NCI-H82 treated with DMSO at 0.1 percent for 48 hours (cell line): ENCODE measurements at regions not wholly inside any gene's neighbourhood (a gene's known extent, or its start where the extent isn't known, plus 50 kb on each side); places are given as distances from the start of the nearest gene placed in this dataset.

ENCODE experiments used
- DNase-seq: peaks from one replicate; lab custom pipeline; 2025; ENCODE audit not compliant: unreplicated experiment; lab: John Stamatoyannopoulos, UW

- no peak for DNase-seq
Observed at GRCh38 chr1:182196897-182197870, 135.7 kb upstream of the ZNF648 start.

- no peak for DNase-seq
Observed at GRCh38 chr1:182195733-182196132, 134.2 kb upstream of the ZNF648 start.

- no peak for DNase-seq
Observed at GRCh38 chr1:182193908-182194550, 132.5 kb upstream of the ZNF648 start.

DNA sequence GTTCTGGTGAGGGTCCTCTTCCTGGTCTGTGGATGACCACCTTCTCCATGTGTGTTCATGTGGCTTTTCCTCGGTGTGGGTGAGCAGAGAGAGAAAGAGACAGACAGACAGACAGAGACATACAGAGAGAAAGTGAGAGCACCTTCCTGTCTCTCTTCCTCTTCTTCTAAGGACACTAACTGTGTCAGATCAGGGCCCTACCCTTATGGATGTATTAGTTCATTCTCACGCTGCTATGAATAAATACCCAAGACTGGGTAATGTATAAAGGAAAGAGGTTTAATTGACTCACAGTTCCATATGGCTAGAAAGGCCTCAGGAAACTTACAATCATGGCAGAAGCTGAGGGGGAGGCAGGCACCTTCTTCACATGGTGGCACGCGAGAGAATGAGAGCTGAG lies 131.5 kb upstream of the ZNF648 start:
- DNase-seq: no peak

- DNase-seq: no peak
Observed at GRCh38 chr1:182192215-182192614, 130.7 kb upstream of the ZNF648 start.

DNA sequence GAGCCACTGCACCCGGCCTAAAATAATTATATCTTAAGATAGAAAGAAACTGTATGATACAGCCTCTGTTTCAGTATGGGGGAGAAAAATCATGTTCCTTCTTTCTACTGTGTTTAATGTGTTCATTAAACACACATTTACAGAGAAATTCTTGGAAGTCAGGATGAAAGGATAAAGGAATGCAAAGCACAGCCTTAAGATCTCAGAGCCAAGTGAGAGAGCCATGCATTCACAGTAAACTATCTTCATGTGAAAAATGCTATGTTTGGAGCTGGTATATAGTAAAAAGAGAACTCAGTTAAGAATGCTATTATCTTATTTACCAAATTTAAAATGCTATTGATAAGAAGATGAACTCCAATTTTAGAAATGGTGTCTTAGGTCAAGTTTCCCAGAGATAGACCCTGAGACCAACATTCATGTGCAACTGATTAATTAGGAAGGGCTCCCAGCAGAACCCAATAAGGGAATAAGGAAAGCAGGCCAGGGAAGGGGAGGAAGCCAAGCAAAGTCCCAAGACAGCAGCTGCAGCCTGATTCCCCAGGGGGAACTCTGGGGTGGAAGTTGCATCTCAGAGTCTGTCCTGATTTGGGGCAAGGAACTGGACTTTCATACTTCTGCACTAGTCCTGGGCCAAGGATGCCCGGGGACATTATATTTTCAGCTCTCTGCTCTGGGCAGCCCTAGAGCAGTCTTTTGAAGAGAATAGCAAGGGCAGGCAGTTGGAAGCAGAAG lies 130.0 kb upstream of the ZNF648 start:
- no peak for DNase-seq

- no peak for DNase-seq
Observed at GRCh38 chr1:182189535-182190066, 128.1 kb upstream of the ZNF648 start.

- DNase-seq: no peak
Observed at GRCh38 chr1:182186757-182187146, 125.2 kb upstream of the ZNF648 start.

DNA sequence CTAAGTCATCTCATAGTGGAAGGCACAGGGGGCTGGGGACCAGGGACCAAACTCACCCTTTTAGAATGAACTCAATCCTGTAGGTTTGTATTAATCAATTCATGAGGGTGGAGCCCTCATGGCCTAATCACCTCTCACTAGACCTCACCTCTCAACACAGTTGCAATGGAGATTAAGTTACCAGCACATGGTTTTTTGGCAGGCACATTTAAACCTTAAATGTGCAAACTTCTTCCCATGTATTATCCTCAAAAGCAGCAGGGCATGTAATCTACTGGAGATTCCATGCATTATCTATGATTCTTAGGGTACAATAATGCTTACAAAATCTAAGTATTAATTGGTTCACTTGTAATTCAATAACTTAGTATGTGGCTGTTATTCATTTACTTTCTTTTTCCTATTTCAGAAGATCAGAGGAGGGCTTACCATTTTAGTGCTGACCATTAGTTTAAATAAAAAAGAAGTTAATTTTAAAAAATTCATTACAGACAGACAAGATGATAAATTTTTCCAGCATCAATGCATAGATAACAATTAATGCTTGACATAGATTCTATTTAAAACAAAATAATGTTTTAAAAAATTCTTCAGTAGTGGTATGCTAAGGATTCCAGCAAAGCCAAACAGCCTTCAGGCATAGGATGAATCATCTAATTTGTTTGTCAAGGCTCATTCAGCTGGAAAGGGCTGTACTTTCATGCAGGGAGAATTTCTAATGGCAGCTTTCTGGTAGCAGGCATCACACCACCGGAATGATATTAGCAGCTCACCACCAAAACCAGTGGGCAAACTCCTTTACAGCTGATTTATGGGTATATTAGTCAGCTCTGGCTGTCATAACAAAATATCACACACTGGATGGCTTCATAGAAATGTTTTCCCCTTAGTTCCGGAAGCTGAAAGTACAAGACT lies 124.6 kb upstream of the ZNF648 start:
- DNase-seq: no peak

DNA sequence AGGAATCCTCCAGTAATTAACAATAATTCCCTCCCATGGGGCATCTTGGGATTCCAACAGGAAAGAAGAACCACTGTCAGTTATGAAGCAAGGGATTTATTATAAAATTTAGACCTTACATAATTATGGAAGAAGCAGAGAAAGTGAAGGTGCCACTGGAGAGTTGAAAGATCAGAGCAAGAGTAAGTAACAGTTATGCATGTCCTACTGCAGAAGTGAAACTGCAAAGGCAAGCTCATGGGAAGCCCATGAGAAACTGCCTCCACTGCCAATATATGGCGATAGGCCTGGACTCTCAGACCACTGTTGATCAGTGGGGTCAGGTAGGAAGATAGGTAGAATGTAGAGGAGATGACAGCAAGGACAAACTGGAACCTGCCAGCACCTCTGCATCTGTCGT lies 123.6 kb upstream of the ZNF648 start:
- DNase-seq: no peak

DNA sequence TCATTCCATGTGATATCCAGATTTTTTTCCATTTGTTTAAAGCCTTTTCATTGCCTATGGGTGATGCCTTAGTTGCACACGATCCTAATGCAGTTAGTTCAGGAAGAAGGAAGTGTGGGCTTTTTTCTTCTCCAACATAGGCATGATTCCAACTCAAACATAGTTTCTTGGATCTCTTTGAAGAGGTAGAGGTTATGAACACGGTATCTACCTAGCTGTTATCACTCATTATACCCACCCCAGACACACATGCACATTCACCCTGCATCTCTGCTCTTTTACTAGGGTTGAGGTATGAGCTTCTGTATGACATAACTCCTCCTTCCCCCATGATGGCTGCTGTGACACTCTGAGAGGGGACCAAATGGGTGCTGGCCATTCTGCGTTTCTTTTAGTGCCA lies 122.1 kb upstream of the ZNF648 start:
- no peak for DNase-seq

DNA sequence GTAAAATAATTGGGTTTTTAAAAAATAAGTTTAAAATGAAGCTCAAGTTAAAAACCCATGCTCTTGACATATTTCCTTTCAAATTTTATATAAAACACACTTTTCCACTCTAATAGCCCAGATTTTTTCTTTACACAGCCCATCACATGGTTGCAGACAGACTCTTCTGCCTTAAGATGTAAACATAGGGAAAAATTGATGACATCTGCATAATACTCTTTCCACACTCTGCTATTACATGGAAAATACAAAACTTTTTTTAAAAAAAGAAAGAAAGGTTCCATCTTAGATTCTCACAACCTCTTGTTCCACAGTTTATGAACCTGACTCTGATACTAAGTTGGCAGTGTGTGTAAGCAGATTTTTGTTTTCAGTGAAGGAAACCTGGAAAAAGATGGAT lies 120.8 kb upstream of the ZNF648 start:
- no peak for DNase-seq

DNA sequence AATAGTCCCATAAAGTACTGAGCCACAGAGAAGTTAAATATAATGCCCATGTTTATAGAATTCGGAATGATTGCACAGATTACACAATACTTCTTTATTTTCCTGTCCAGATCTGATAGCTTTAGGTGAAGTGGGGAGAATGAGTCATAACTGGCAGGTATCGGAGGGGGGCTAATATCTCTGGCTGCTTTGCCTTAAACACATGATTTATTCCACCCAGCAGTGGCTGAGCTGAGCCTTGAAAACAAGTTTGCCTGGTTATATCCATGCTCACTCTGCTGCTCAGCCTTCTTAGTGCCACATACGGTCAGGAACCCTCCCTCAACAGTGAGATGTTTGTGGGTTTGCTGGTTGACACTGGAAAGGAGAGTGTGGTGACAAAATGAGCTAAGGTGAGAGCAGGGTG lies 119.7 kb upstream of the ZNF648 start:
- no peak for DNase-seq

- no peak for DNase-seq
Observed at GRCh38 chr1:182175361-182175931, 113.9 kb upstream of the ZNF648 start.

DNA sequence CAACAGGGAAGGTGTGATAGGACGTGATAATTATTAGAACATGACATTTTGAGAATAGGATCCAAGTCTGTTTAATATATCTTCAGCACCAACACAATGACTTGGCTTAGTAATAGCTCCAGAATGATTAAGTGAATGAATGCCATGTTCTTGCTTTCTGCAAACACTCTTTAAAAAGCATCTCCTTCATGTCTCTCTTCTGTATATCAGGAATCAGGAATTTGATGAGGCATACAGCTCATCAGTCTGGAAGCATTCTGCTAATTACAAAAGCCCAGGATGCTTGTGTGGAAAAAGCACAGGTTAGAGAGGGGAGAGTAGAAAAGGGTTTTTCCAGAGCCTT lies 113.0 kb upstream of the ZNF648 start:
- DNase-seq: no peak

DNA sequence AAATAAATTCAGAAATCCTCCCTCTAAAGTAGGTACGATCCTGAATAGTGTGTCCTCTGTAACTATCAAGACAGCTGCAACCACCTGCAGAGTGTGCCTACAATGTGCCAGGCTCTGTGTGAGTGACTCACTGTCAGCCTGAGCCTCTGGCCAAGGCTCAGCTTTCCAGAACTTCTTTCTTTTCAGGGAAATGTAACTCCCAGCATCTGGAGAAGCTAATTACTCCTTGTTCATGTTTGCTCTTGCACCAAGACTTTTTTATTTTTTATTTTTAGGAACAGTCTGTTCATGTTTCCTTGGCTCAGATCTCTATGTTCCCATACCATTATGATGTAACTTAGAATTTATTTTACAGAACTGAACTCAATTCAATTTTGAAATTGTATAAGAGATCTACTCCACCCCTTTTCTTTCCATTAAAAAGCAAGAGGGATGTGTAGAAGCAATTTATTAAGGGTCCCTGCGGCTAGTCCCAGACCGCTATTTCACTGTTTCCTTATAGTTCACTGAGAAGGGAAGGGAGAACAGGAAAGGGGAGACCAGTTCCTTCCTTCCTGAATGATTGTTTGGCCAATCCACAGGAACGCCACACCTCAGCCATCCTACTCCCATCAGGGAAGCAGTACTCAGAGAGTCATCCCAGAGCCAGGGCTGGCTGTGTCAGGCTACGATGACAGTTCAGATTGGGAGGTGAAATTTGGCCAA lies 112.4 kb upstream of the ZNF648 start:
- no peak for DNase-seq

- DNase-seq: no peak
Observed at GRCh38 chr1:182172699-182173098, 111.2 kb upstream of the ZNF648 start.

DNA sequence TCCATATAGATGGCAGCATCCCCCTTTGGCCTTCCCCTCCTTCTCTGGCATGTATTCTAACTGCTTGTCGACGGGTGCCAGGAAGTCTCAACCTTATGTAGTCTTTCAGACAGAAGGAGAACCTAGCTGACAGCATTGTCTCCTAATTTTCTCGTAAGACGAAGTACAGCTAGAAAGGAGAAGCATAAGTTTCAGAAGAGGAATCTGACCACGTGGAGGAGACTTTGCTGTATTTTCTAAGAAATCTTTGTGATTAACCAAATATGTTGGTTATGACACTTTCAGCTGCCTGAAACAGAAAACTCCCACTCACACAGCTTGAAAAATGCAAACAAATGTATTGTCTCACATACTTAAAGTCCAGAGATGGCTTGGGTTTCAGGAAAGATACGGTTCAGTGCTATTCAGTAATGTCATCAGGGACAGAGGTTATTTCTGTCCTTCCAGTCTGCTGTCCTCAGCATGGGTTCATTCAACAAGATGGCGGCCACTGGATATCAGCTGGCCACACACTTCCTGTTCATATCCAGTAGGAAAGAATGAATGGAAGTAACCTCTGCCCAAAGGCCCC lies 109.5 kb upstream of the ZNF648 start:
- no peak for DNase-seq

GRCh38 chr1:182169203-182169602 lies 107.7 kb upstream of the ZNF648 start:
- DNase-seq: no peak
